ENCODE measurements at regions not wholly inside any gene's neighbourhood (a gene's known extent, or its start where the extent isn't known, plus 50 kb on each side); places are given as distances from the start of the nearest gene placed in this dataset.

- TF ChIP-seq EZH2phosphoT487 (IDR thresholded peaks at IDR 0.05; ENCODE audit: insufficient read depth, low read depth) (no peak), EZH2 (IDR thresholded peaks at IDR 0.05; ENCODE audit: insufficient read depth, poor library complexity, severe bottlenecking) (no peak)
- Histone ChIP-seq H3K4me1 (ENCODE audit: insufficient read depth) (no peaks in the 10 kb centered on the region), H3K27ac (no peak overlapping the region), H3K4me2 (ENCODE audit: unreplicated experiment) (no peak overlapping the region), H3K36me3 (ENCODE audit: low read depth) (no peaks in the 10 kb centered on the region), H3K79me2 (ENCODE audit: insufficient read depth) (no peaks in the 10 kb centered on the region), H3K9ac (no peak overlapping the region), H3F3A (ENCODE audit: insufficient read depth) (no peaks in the 10 kb centered on the region), H2AFZ (no peak overlapping the region), H3K4me3 (no peak overlapping the region), H3K9me2 (ENCODE audit: insufficient read depth) (no peaks in the 10 kb centered on the region), H3K27me3 (replicated peaks; ENCODE audit: insufficient read depth) (0 out of 2 replicates have a peak, but pooled peaks cover 3% of the 10 kb centered on the region), H4K20me1 (ENCODE audit: insufficient read depth) (no peaks in the 10 kb centered on the region), H3K9me3 (ENCODE audit: low read depth) (no peaks in the 10 kb centered on the region)
- no peak for DNase-seq
- in situ Hi-C loops (cut with MboI) = no loop called here
- WGBS, 2 experiments (ENCODE audit: low coverage in 1 of 2, low lambda C conversion rate in 2 of 2, missing lambda C conversion rate in 2 of 2) = 30 to 36% methylated on average over 7 of the region's 7 CpGs
Observed at GRCh38 chr2:221689140-221689539, 117.0 kb upstream of the EPHA4 start.

- Histone ChIP-seq H4K20me1 (ENCODE audit: insufficient read depth) (no peaks in the 10 kb centered on the region), H3K9ac (no peak overlapping the region), H3K79me2 (ENCODE audit: insufficient read depth) (no peaks in the 10 kb centered on the region), H3K27me3 (replicated peaks; ENCODE audit: insufficient read depth) (peaks cover 6% of the 10 kb centered on the region), H3K27ac (no peak overlapping the region), H3K4me2 (ENCODE audit: unreplicated experiment) (no peak overlapping the region), H3F3A (ENCODE audit: insufficient read depth) (no peaks in the 10 kb centered on the region), H3K4me3 (no peak overlapping the region), H3K9me2 (ENCODE audit: insufficient read depth) (no peaks in the 10 kb centered on the region), H3K36me3 (ENCODE audit: low read depth) (no peaks in the 10 kb centered on the region), H3K4me1 (ENCODE audit: insufficient read depth) (no peaks in the 10 kb centered on the region), H2AFZ (no peak overlapping the region), H3K9me3 (ENCODE audit: low read depth) (no peaks in the 10 kb centered on the region)
- no peak for TF ChIP-seq EZH2 (IDR thresholded peaks at IDR 0.05; ENCODE audit: insufficient read depth, poor library complexity, severe bottlenecking)
- DNase-seq = no peak
- in situ Hi-C loops (cut with MboI) = no loop called here
Observed at GRCh38 chr2:221680548-221680947, 108.4 kb upstream of the EPHA4 start.

GRCh38 chr2:221677688-221678087, 105.6 kb upstream of the EPHA4 start:
- WGBS, 2 experiments (ENCODE audit: low coverage in 1 of 2, low lambda C conversion rate in 2 of 2, missing lambda C conversion rate in 2 of 2) = 14 to 20% methylated on average over 1 of the region's 1 CpG
- H3K27me3 ChIP-seq (replicated peaks; ENCODE audit: insufficient read depth) = peaks cover 10% of the 10 kb centered on the region
- H3K36me3 ChIP-seq (ENCODE audit: low read depth) = no peaks in the 10 kb centered on the region
- no peak for TF ChIP-seq EZH2 (IDR thresholded peaks at IDR 0.05; ENCODE audit: insufficient read depth, poor library complexity, severe bottlenecking)
- no peak for TF ChIP-seq EZH2phosphoT487 (IDR thresholded peaks at IDR 0.05; ENCODE audit: insufficient read depth, low read depth)
- no peaks in the 10 kb centered on the region for H4K20me1 ChIP-seq (ENCODE audit: insufficient read depth)
- peaks cover 4% of the 10 kb centered on the region; the same call in 1 of the 2 replicates for H3K4me1 ChIP-seq (ENCODE audit: insufficient read depth)
- H3K4me2 ChIP-seq (ENCODE audit: unreplicated experiment) = no peak overlapping the region
- H3K9ac ChIP-seq = no peak overlapping the region
- H3K27ac ChIP-seq = no peak overlapping the region
- H2AFZ ChIP-seq = no peak overlapping the region
- no peak for DNase-seq
- no peaks in the 10 kb centered on the region for H3K79me2 ChIP-seq (ENCODE audit: insufficient read depth)
- H3K9me2 ChIP-seq (ENCODE audit: insufficient read depth) = no peaks in the 10 kb centered on the region
- H3K9me3 ChIP-seq (ENCODE audit: low read depth) = no peaks in the 10 kb centered on the region
- peaks cover 10% of the 10 kb centered on the region for H3F3A ChIP-seq (ENCODE audit: insufficient read depth)
- in situ Hi-C loops (cut with MboI) = no loop called here
- no peak overlapping the region for H3K4me3 ChIP-seq

GRCh38 chr2:221676566-221677172, 104.6 kb upstream of the EPHA4 start:
- H3F3A ChIP-seq (ENCODE audit: insufficient read depth) = peaks cover 10% of the 10 kb centered on the region
- no peak overlapping the region for H2AFZ ChIP-seq
- H3K36me3 ChIP-seq (ENCODE audit: low read depth) = no peaks in the 10 kb centered on the region
- no peak overlapping the region for H3K27ac ChIP-seq
- no peaks in the 10 kb centered on the region for H3K9me2 ChIP-seq (ENCODE audit: insufficient read depth)
- DNase-seq = peak; percentile 29
- no peaks in the 10 kb centered on the region for H3K9me3 ChIP-seq (ENCODE audit: low read depth)
- no peak overlapping the region for H3K4me2 ChIP-seq (ENCODE audit: unreplicated experiment)
- no peak overlapping the region for H3K4me3 ChIP-seq
- in situ Hi-C loops (cut with MboI) = no loop called here
- peaks cover 10% of the 10 kb centered on the region for H3K27me3 ChIP-seq (replicated peaks; ENCODE audit: insufficient read depth)
- no peaks in the 10 kb centered on the region for H4K20me1 ChIP-seq (ENCODE audit: insufficient read depth)
- no peak for TF ChIP-seq EZH2phosphoT487 (IDR thresholded peaks at IDR 0.05; ENCODE audit: insufficient read depth, low read depth)
- no peak for TF ChIP-seq EZH2 (IDR thresholded peaks at IDR 0.05; ENCODE audit: insufficient read depth, poor library complexity, severe bottlenecking)
- peaks cover 4% of the 10 kb centered on the region; the same call in 1 of the 2 replicates for H3K4me1 ChIP-seq (ENCODE audit: insufficient read depth)
- WGBS, 2 experiments (ENCODE audit: low coverage in 1 of 2, low lambda C conversion rate in 2 of 2, missing lambda C conversion rate in 2 of 2) = 50 to 54% methylated on average over 6 of the region's 6 CpGs
- H3K79me2 ChIP-seq (ENCODE audit: insufficient read depth) = no peaks in the 10 kb centered on the region
- H3K9ac ChIP-seq = no peak overlapping the region
